ENCODE measurements at regions not wholly inside any gene's neighbourhood (a gene's known extent, or its start where the extent isn't known, plus 50 kb on each side); places are given as distances from the start of the nearest gene placed in this dataset.

DNA sequence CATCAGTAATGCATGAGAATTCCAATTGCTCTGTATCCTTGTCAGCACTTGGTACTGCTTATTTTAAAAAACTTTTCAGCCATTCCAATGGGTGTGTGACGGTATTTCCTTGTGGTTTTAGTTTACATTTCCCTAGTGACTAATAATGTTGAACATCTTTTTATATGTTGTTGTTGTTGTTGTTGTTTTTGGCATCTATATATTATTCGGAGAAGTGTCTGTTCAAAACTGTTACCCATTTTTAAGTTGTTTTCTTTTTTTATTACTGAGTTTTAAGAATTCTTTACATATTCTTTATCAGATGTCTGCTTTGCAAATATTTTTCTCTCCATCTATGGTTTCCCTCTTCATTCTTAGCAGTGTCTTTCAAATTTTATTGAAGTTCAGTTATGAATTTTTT, 231.1 kb upstream of the POU3F1 start:
- no peaks in the 10 kb centered on the region for H3K36me3 ChIP-seq
- H3K4me1 ChIP-seq, result peaks cover 0 to 8% (median 0%) of the 10 kb centered on the region in 6 donors
- H3K9me3 ChIP-seq, result peaks cover 0 to 29% (median 25%) of the 10 kb centered on the region in 8 donors
- TF ChIP-seq, protein P1, sequence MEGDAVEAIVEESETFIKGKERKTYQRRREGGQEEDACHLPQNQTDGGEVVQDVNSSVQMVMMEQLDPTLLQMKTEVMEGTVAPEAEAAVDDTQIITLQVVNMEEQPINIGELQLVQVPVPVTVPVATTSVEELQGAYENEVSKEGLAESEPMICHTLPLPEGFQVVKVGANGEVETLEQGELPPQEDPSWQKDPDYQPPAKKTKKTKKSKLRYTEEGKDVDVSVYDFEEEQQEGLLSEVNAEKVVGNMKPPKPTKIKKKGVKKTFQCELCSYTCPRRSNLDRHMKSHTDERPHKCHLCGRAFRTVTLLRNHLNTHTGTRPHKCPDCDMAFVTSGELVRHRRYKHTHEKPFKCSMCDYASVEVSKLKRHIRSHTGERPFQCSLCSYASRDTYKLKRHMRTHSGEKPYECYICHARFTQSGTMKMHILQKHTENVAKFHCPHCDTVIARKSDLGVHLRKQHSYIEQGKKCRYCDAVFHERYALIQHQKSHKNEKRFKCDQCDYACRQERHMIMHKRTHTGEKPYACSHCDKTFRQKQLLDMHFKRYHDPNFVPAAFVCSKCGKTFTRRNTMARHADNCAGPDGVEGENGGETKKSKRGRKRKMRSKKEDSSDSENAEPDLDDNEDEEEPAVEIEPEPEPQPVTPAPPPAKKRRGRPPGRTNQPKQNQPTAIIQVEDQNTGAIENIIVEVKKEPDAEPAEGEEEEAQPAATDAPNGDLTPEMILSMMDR (IDR thresholded peaks at IDR 0.05 in 8 of 11, conservative IDR thresholded peaks at IDR 0.05 in 3 of 11), result no peak
- no peak for TF ChIP-seq POLR2A (IDR thresholded peaks at IDR 0.05)
- no peak for TF ChIP-seq POLR2AphosphoS5 (IDR thresholded peaks at IDR 0.05)
- no peak for DNase-seq
- H3K27me3 ChIP-seq (replicated peaks in 1 of 7), result peaks cover 0 to 44% (median 0%) of the 10 kb centered on the region in 7 donors
- no peak overlapping the region for H3K4me3 ChIP-seq
- intact Hi-C loops (cut with DNase I; ENCODE audit: low total_unique reads), result no loop called here
- no peak overlapping the region for H3K27ac ChIP-seq
- 79 to 91% (median 87%) methylated on average over 2 of the region's 2 CpGs for WGBS, 5 donors

DNA sequence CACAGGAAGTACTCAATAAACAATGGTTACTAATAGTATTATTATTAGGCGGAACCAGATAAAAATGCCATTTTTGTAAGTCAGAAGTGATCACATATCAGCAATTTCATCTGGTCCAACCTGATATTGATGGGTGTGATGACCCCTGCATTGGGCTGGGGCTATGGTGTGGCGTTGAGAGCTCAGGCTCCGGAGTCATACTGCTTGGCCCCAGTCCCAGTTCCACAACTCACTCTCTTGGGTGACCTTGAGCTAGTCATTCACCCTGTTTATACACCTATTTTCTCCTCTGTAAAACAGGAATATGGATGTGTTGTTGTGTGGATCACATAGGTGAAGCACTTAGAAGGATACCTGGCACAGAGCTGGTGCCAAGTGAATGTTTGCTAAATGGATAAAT, 229.4 kb upstream of the POU3F1 start:
- Histone ChIP-seq H3K36me3 (no peaks in the 10 kb centered on the region), H3K9me3 (peaks cover 0 to 29% (median 25%) of the 10 kb centered on the region in 8 donors), H3K4me3 (no peak overlapping the region), H3K27ac (no peak overlapping the region), H3K4me1 (peaks cover 0 to 8% (median 0%) of the 10 kb centered on the region in 6 donors), H3K27me3 (replicated peaks in 1 of 7) (peaks cover 0 to 51% (median 0%) of the 10 kb centered on the region in 7 donors)
- TF ChIP-seq, protein P1 (IDR thresholded peaks at IDR 0.05 in 8 of 11, conservative IDR thresholded peaks at IDR 0.05 in 3 of 11), result no peak
- no peak for TF ChIP-seq POLR2AphosphoS5 (IDR thresholded peaks at IDR 0.05)
- TF ChIP-seq POLR2A (IDR thresholded peaks at IDR 0.05), result no peak
- WGBS, 5 donors, result 75 to 83% (median 81%) methylated on average over 3 of the region's 3 CpGs
- intact Hi-C loops (cut with DNase I; ENCODE audit: low total_unique reads), result no loop called here
- DNase-seq, result no peak

DNA sequence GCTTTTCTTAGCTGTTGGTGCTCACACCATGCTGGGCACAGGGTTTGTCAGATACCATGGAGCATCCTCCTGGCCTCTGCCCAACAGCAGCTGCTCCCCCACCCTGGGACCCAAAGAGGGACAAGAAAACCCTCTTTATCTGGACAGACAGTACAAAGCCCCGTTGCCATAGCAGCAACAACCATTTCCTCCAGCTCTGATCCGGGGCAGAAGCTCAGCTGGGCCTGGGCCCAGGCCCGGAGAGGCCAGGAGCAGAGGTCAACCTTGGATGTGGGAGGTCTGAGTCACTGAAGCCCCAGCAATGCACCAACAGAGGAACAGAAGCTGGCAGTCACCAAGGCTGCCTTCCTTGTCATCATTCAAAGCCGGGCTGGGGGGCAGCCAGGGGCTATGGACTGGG, 228.4 kb upstream of the POU3F1 start:
- 32 to 67% (median 39%) methylated on average over 1 to 4 of the region's 4 CpGs; no CpG with 5 or more reads in 1 of the 5 donors for WGBS, 5 donors

DNA sequence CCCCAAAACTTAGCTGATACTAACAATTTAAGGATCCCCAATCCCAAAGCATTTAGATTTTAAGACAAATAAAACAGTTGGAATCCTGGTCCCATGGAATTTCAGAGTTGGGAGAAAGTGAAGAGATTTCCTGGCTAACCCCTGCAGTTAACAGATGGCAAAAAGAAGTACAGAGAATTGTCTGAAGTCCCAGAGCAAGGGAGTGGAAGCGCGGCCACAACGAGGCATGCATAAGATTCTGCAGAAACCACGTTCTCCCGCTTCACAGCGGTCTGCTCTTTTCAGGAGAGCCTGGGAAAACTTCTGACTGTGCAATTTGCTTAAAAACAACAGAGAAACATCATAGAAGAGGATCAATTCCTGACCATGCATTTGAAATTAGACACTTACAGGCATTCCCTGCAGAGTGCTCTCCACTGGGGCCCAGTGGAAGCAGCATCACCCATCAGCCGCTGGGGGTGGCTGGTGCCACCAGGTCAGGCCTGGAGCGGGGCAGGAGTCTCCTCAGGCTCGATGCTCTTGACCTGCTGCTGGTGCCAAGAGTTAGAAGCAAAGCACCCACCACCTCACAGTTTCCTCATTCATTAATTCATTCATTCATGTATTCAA, 226.7 kb upstream of the POU3F1 start:
- 70 to 82% (median 75%) methylated on average over 9 of the region's 9 CpGs for WGBS, 5 donors
- peaks cover 0 to 8% (median 0%) of the 10 kb centered on the region in 6 donors for H3K4me1 ChIP-seq

More for the DNA sequence above, 228.4 kb upstream of the POU3F1 start:
- Histone ChIP-seq H3K9me3 (peaks cover 0 to 29% (median 22%) of the 10 kb centered on the region in 8 donors), H3K36me3 (no peaks in the 10 kb centered on the region), H3K4me3 (no peak overlapping the region), H3K4me1 (peaks cover 0 to 8% (median 0%) of the 10 kb centered on the region in 6 donors), H3K27ac (no peak overlapping the region), H3K27me3 (replicated peaks in 1 of 7) (peaks cover 0 to 60% (median 8%) of the 10 kb centered on the region in 7 donors)
- peak in 2 of 3 donors; percentile 45 to 51 for TF ChIP-seq POLR2AphosphoS5 (IDR thresholded peaks at IDR 0.05)
- TF ChIP-seq, protein P1 (IDR thresholded peaks at IDR 0.05 in 8 of 11, conservative IDR thresholded peaks at IDR 0.05 in 3 of 11), result no peak
- intact Hi-C loops (cut with DNase I; ENCODE audit: low total_unique reads), result no loop called here
- DNase-seq, result peak; percentile 56

More for the DNA sequence above, 226.7 kb upstream of the POU3F1 start:
- H3K27me3 ChIP-seq (replicated peaks in 1 of 7), result peaks cover 0 to 77% (median 8%) of the 10 kb centered on the region in 7 donors
- H3K36me3 ChIP-seq, result no peaks in the 10 kb centered on the region
- H3K4me3 ChIP-seq, result no peak overlapping the region
- H3K9me3 ChIP-seq, result peaks cover 0 to 12% (median 6%) of the 10 kb centered on the region in 8 donors
- H3K27ac ChIP-seq, result no peak overlapping the region
- TF ChIP-seq, protein P1 (IDR thresholded peaks at IDR 0.05 in 8 of 11, conservative IDR thresholded peaks at IDR 0.05 in 3 of 11), result no peak
- TF ChIP-seq POLR2AphosphoS5 (IDR thresholded peaks at IDR 0.05), result no peak
- no peak for TF ChIP-seq POLR2A (IDR thresholded peaks at IDR 0.05)
- DNase-seq, result peak; percentile 43
- intact Hi-C loops (cut with DNase I; ENCODE audit: low total_unique reads), result no loop called here

Measured in spleen (tissue), 11 donors.